Testis (tissue), 2 donors: ENCODE measurements at regions not wholly inside any gene's neighbourhood (a gene's known extent, or its start where the extent isn't known, plus 50 kb on each side); places are given as distances from the start of the nearest gene placed in this dataset.

ENCODE experiments used
- POLR2A ChIP-seq: fragments of 450-650 bp; IDR thresholded peaks from one replicate; pipeline ENCODE4 v1.6.1; 2017; ENCODE audit warnings: antibody characterized with exemption, mild to moderate bottlenecking, moderate library complexity
- TF ChIP-seq, protein P1 (sequence below), 3 experiments: fragments of 450-650 bp in 2 of 3; fragments of 200-600 bp in 1 of 3; sonication (generic) in 1 of 3; IDR thresholded peaks; one replicate each; pipeline ENCODE4 v1.5.1; 2016 to 2019; ENCODE audit warnings: antibody characterized with exemption in 3 of 3, mild to moderate bottlenecking in 2 of 3, moderate library complexity in 1 of 3

- TF ChIP-seq POLR2A: no peak
- TF ChIP-seq, protein P1, sequence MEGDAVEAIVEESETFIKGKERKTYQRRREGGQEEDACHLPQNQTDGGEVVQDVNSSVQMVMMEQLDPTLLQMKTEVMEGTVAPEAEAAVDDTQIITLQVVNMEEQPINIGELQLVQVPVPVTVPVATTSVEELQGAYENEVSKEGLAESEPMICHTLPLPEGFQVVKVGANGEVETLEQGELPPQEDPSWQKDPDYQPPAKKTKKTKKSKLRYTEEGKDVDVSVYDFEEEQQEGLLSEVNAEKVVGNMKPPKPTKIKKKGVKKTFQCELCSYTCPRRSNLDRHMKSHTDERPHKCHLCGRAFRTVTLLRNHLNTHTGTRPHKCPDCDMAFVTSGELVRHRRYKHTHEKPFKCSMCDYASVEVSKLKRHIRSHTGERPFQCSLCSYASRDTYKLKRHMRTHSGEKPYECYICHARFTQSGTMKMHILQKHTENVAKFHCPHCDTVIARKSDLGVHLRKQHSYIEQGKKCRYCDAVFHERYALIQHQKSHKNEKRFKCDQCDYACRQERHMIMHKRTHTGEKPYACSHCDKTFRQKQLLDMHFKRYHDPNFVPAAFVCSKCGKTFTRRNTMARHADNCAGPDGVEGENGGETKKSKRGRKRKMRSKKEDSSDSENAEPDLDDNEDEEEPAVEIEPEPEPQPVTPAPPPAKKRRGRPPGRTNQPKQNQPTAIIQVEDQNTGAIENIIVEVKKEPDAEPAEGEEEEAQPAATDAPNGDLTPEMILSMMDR (IDR thresholded peaks at IDR 0.05): no peak
These were observed 584.2 kb upstream of the DPPA4 start for GRCh38 chr3:109921509-109921908.
